ENCODE measurements at regions not wholly inside any gene's neighbourhood (a gene's known extent, or its start where the extent isn't known, plus 50 kb on each side); places are given as distances from the start of the nearest gene placed in this dataset.

GRCh38 chr19:32029235-32029634, 316.2 kb upstream of the ZNF507 start:
- CTCF ChIA-PET = no interaction called here
- no peak for ATAC-seq (ENCODE audit: low read depth)
- no peaks in the 10 kb centered on the region for H3K27me3 Mint-ChIP-seq
- H3K4me3 Mint-ChIP-seq = no peak overlapping the region
- TF ChIP-seq CTCF (IDR thresholded peaks at IDR 0.05) = no peak
- H3K36me3 Mint-ChIP-seq (ENCODE audit: low read depth) = no peaks in the 10 kb centered on the region
- POLR2A ChIA-PET = no interaction called here
- H3K27ac Mint-ChIP-seq = no peak overlapping the region
- no peaks in the 10 kb centered on the region for H3K4me1 Mint-ChIP-seq
- no peak for DNase-seq
- intact Hi-C loops (cut with micrococcal nuclease) = no loop called here
- peaks cover 18% of the 10 kb centered on the region for H3K9me3 Mint-ChIP-seq

GRCh38 chr19:32032561-32032960, 312.8 kb upstream of the ZNF507 start:
- CTCF ChIA-PET = no interaction called here
- intact Hi-C loops (cut with micrococcal nuclease) = no loop called here

GRCh38 chr19:32035626-32036025, 309.8 kb upstream of the ZNF507 start:
- no peaks in the 10 kb centered on the region for H3K36me3 Mint-ChIP-seq (ENCODE audit: low read depth)
- no peaks in the 10 kb centered on the region for H3K4me1 Mint-ChIP-seq
- TF ChIP-seq CTCF (IDR thresholded peaks at IDR 0.05) = no peak
- no peak overlapping the region for H3K27ac Mint-ChIP-seq
- CTCF ChIA-PET = no interaction called here
- DNase-seq (no peak), ATAC-seq (ENCODE audit: low read depth) (no peak)
- H3K27me3 Mint-ChIP-seq = no peaks in the 10 kb centered on the region
- POLR2A ChIA-PET = no interaction called here
- peaks cover 9% of the 10 kb centered on the region for H3K9me3 Mint-ChIP-seq
- intact Hi-C loops (cut with micrococcal nuclease) = no loop called here
- H3K4me3 Mint-ChIP-seq = no peak overlapping the region

More at GRCh38 chr19:32032561-32032960, 312.8 kb upstream of the ZNF507 start:
- no peak overlapping the region for H3K27ac Mint-ChIP-seq
- DNase-seq (no peak), ATAC-seq (ENCODE audit: low read depth) (no peak)
- H3K4me3 Mint-ChIP-seq = no peak overlapping the region
- H3K27me3 Mint-ChIP-seq = no peaks in the 10 kb centered on the region
- POLR2A ChIA-PET = no interaction called here
- peaks cover 4% of the 10 kb centered on the region for H3K9me3 Mint-ChIP-seq
- H3K4me1 Mint-ChIP-seq = no peaks in the 10 kb centered on the region
- no peak for TF ChIP-seq CTCF (IDR thresholded peaks at IDR 0.05)
- no peaks in the 10 kb centered on the region for H3K36me3 Mint-ChIP-seq (ENCODE audit: low read depth)

- Mint-ChIP-seq H3K9me3 (peaks cover 6% of the 10 kb centered on the region), H3K36me3 (ENCODE audit: low read depth) (no peaks in the 10 kb centered on the region)
Observed at GRCh38 chr19:32038021-32038920, 307.1 kb upstream of the ZNF507 start.

GRCh38 chr19:32038961-32039360, 306.4 kb upstream of the ZNF507 start:
- no peak overlapping the region for H3K4me3 Mint-ChIP-seq
- ATAC-seq (ENCODE audit: low read depth) = no peak
- intact Hi-C loops (cut with micrococcal nuclease) = no loop called here
- TF ChIP-seq CTCF (IDR thresholded peaks at IDR 0.05) = no peak
- H3K9me3 Mint-ChIP-seq = peaks cover 6% of the 10 kb centered on the region
- ChIA-PET CTCF (no interaction called here), POLR2A (no interaction called here)
- H3K27me3 Mint-ChIP-seq = peaks cover 7% of the 10 kb centered on the region
- H3K27ac Mint-ChIP-seq = no peak overlapping the region
- H3K4me1 Mint-ChIP-seq = no peaks in the 10 kb centered on the region
- H3K36me3 Mint-ChIP-seq (ENCODE audit: low read depth) = no peaks in the 10 kb centered on the region
- no peak for DNase-seq

More at GRCh38 chr19:32038021-32038920, 307.1 kb upstream of the ZNF507 start:
- DNase-seq (no peak), ATAC-seq (ENCODE audit: low read depth) (no peak)
- Mint-ChIP-seq H3K4me1 (no peaks in the 10 kb centered on the region), H3K4me3 (no peak overlapping the region), H3K27ac (no peak overlapping the region), H3K27me3 (peaks cover 5% of the 10 kb centered on the region)
- intact Hi-C loops (cut with micrococcal nuclease) = no loop called here
- ChIA-PET CTCF (no interaction called here), POLR2A (no interaction called here)
- TF ChIP-seq CTCF (IDR thresholded peaks at IDR 0.05) = no peak
